Fibroblast of lung (primary cell): ENCODE measurements at regions not wholly inside any gene's neighbourhood (a gene's known extent, or its start where the extent isn't known, plus 50 kb on each side); places are given as distances from the start of the nearest gene placed in this dataset.

Source experiments
- DNase-seq, 2 donors: peaks; one replicate each; pipeline versions ENCODE4 v3.0.0 to v3.0.0-alpha.2; 2010; ENCODE audit warnings: low read depth in 2 of 2
- H2AFZ ChIP-seq: 2 replicates; pipeline ENCODE4 v1.5.1; 2012; ENCODE audit warnings: low read length, control low read depth, inconsistent platforms
- H3K27ac ChIP-seq: 2 replicates; pipeline ENCODE4 v1.5.1; 2011; ENCODE audit warnings: low read length, control low read depth; ENCODE audit not compliant: insufficient read depth
- H3K27me3 ChIP-seq: 2 replicates; pipeline ENCODE4 v1.5.1; 2011; ENCODE audit warnings: mild to moderate bottlenecking, low read length; ENCODE audit not compliant: control insufficient read depth, insufficient read depth
- H3K36me3 ChIP-seq: 2 replicates; pipeline ENCODE4 v1.5.1; 2011; ENCODE audit warnings: low read length; ENCODE audit not compliant: control insufficient read depth, insufficient read depth
- H3K4me1 ChIP-seq: 2 replicates; pipeline ENCODE4 v1.5.1; 2011; ENCODE audit warnings: low read length; ENCODE audit not compliant: control insufficient read depth, insufficient read depth; ENCODE audit errors: extremely low read depth
- H3K4me2 ChIP-seq: 2 replicates; pipeline ENCODE4 v1.5.1; 2011; ENCODE audit warnings: low read length, control low read depth; ENCODE audit not compliant: insufficient read depth; ENCODE audit errors: extremely low read depth
- H3K4me3 ChIP-seq, 4 experiments: fragments of 200-600 bp in 1 of 4; sonication (generic) in 1 of 4; replicated peaks in 1 of 4; 2 replicates each; pipeline ENCODE4 v1.5.1; 2011 to 2016; ENCODE audit warnings: low read length in 4 of 4, low read depth in 3 of 4, mild to moderate bottlenecking in 3 of 4, control low read depth in 2 of 4, inconsistent platforms in 1 of 4, mixed read lengths in 1 of 4; ENCODE audit not compliant: insufficient read depth in 1 of 4; ENCODE audit errors: control extremely low read depth in 1 of 4
- H3K79me2 ChIP-seq: 2 replicates; pipeline ENCODE4 v1.5.1; 2012; ENCODE audit warnings: mild to moderate bottlenecking, low read length, inconsistent platforms; ENCODE audit not compliant: control insufficient read depth, insufficient read depth
- H3K9ac ChIP-seq: 2 replicates; pipeline ENCODE4 v1.5.1; 2011; ENCODE audit warnings: mild to moderate bottlenecking, low read length, control low read depth; ENCODE audit not compliant: insufficient read depth
- H3K9me3 ChIP-seq: 2 replicates; pipeline ENCODE4 v1.5.1; 2012; ENCODE audit warnings: low read depth, low read length; ENCODE audit not compliant: control insufficient read depth, insufficient read depth
- H4K20me1 ChIP-seq: 2 replicates; pipeline ENCODE4 v1.5.1; 2011; ENCODE audit warnings: low read length; ENCODE audit not compliant: control insufficient read depth, insufficient read depth; ENCODE audit errors: extremely low read depth
- CTCF ChIP-seq, 2 donors: IDR thresholded peaks in 1 of 2; conservative IDR thresholded peaks in 1 of 2; 1 replicate in 1 of 2; 2 replicates in 1 of 2; pipeline ENCODE4 v1.5.1; 2011 to 2012; ENCODE audit warnings: low read length in 2 of 2, control low read depth in 1 of 2, inconsistent platforms in 1 of 2, low read depth in 1 of 2, mild to moderate bottlenecking in 1 of 2
- EZH2 ChIP-seq: IDR thresholded peaks from 2 replicates; pipeline ENCODE4 v1.5.1; 2012; ENCODE audit warnings: low read length, control low read depth, mild to moderate bottlenecking; ENCODE audit errors: missing control alignments

GRCh38 chr1:233788687-233789086 lies 115.8 kb upstream of the SLC35F3 start:
- no peaks in the 10 kb centered on the region for H3K27me3 ChIP-seq
- DNase-seq = no peak
- TF ChIP-seq EZH2 (no peak), CTCF (conservative IDR thresholded peaks at IDR 0.05 in 1 of 2, IDR thresholded peaks at IDR 0.05 in 1 of 2; ENCODE audit: low read depth in 1 of 2, low read length in 2 of 2) (no peak)
- no peak overlapping the region for H3K4me3 ChIP-seq
- H4K20me1 ChIP-seq = no peaks in the 10 kb centered on the region
- H3K4me2 ChIP-seq = no peak overlapping the region
- H3K27ac ChIP-seq = no peak overlapping the region
- no peak overlapping the region for H3K9ac ChIP-seq
- no peaks in the 10 kb centered on the region for H3K9me3 ChIP-seq
- H3K36me3 ChIP-seq = no peaks in the 10 kb centered on the region
- H3K79me2 ChIP-seq = no peaks in the 10 kb centered on the region
- no peak overlapping the region for H2AFZ ChIP-seq
- H3K4me1 ChIP-seq = no peaks in the 10 kb centered on the region

- Histone ChIP-seq H3K79me2 (no peaks in the 10 kb centered on the region), H3K9me3 (no peaks in the 10 kb centered on the region), H3K27ac (no peak overlapping the region), H2AFZ (no peak overlapping the region), H3K4me2 (no peak overlapping the region), H3K27me3 (no peaks in the 10 kb centered on the region), H3K4me1 (no peaks in the 10 kb centered on the region), H3K9ac (no peak overlapping the region), H3K4me3 (no peak overlapping the region), H4K20me1 (no peaks in the 10 kb centered on the region), H3K36me3 (no peaks in the 10 kb centered on the region)
- TF ChIP-seq CTCF (conservative IDR thresholded peaks at IDR 0.05 in 1 of 2, IDR thresholded peaks at IDR 0.05 in 1 of 2; ENCODE audit: low read depth in 1 of 2, low read length in 2 of 2) (no peak), EZH2 (no peak)
- no peak for DNase-seq
These were observed 114.4 kb upstream of the SLC35F3 start for GRCh38 chr1:233790121-233790520.

DNA sequence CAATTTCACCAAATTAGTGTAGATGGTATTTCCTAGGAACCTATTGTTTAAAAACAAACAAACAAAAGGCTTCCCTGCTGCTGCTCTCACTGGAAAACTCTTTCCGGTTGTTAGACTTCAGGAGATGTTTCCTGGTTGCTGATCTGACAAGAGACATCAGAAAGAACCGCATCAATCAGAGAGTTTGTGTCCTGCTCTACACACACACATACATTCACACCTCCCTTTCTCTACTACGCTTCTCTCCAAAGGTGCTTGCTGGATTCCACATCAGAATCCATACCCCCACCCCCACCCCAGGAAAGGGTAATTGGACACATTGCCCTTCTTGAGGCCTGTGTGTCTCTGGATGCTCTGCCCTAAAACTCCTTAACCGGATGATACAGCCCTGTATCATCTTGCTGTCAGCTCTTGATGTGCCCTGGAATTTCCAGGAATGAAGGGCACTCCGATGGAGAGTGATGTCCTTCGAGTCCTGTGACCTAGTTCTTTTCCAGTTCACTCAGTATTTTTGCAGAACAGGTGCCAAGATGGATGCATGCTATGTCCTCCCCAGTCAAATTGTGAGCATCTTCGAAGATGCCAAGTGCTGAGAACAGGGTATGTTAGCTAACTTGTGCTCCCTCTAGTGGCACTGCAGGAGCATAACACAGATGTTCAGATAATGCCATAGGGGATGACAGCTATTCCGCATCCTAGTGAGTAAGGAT lies 113.7 kb upstream of the SLC35F3 start:
- no peak overlapping the region for H3K27ac ChIP-seq
- TF ChIP-seq CTCF (conservative IDR thresholded peaks at IDR 0.05 in 1 of 2, IDR thresholded peaks at IDR 0.05 in 1 of 2; ENCODE audit: low read depth in 1 of 2, low read length in 2 of 2) (peak; percentile 82 to 93), EZH2 (no peak)
- H3K4me1 ChIP-seq = no peaks in the 10 kb centered on the region
- no peaks in the 10 kb centered on the region for H3K9me3 ChIP-seq
- H4K20me1 ChIP-seq = no peaks in the 10 kb centered on the region
- no peak overlapping the region for H3K9ac ChIP-seq
- H3K27me3 ChIP-seq = no peaks in the 10 kb centered on the region
- H3K4me2 ChIP-seq = no peak overlapping the region
- DNase-seq = peak; percentile 56 to 62
- H2AFZ ChIP-seq = no peak overlapping the region
- H3K36me3 ChIP-seq = no peaks in the 10 kb centered on the region
- H3K79me2 ChIP-seq = no peaks in the 10 kb centered on the region
- no peak overlapping the region for H3K4me3 ChIP-seq
